Trophoblast cell (in vitro differentiated cells and primary cell): ENCODE measurements at regions not wholly inside any gene's neighbourhood (a gene's known extent, or its start where the extent isn't known, plus 50 kb on each side); places are given as distances from the start of the nearest gene placed in this dataset.
"Not testable (repeated sequence)": the region's sequence is repeated elsewhere in the genome, so short reads cannot be mapped to it uniquely, and the experiment has no call there.

ENCODE experiments used
- DNase-seq, 2 donors: peaks; one replicate each; pipeline ENCODE4 v3.0.0-alpha.2; 2016
- H2AFZ ChIP-seq: 2 replicates; pipeline ENCODE4 v1.6.1; 2013; ENCODE audit warnings: low read length, moderate library complexity, mild to moderate bottlenecking; ENCODE audit not compliant: insufficient read depth, poor library complexity
- H2AK5ac ChIP-seq: 2 replicates; pipeline ENCODE4 v1.6.1; 2013; ENCODE audit warnings: mild to moderate bottlenecking, low read length
- H2BK120ac ChIP-seq: 2 replicates; pipeline ENCODE4 v1.6.1; 2013; ENCODE audit warnings: low read length, mild to moderate bottlenecking, moderate library complexity; ENCODE audit not compliant: insufficient read depth, poor library complexity
- H2BK12ac ChIP-seq: 2 replicates; pipeline ENCODE4 v1.6.1; 2013; ENCODE audit warnings: mild to moderate bottlenecking, low read length, moderate library complexity
- H2BK5ac ChIP-seq: 2 replicates; pipeline ENCODE4 v1.6.1; 2013; ENCODE audit warnings: low read length, low read depth, moderate library complexity, mild to moderate bottlenecking; ENCODE audit not compliant: poor library complexity
- H3K14ac ChIP-seq: 2 replicates; pipeline ENCODE4 v1.6.1; 2013; ENCODE audit warnings: mild to moderate bottlenecking, low read length
- H3K18ac ChIP-seq: 2 replicates; pipeline ENCODE4 v1.6.1; 2013; ENCODE audit warnings: mild to moderate bottlenecking, low read length
- H3K23ac ChIP-seq: 2 replicates; pipeline ENCODE4 v1.6.1; 2013; ENCODE audit warnings: low read length
- H3K27ac ChIP-seq: 2 replicates; pipeline ENCODE4 v1.5.1; 2013; ENCODE audit warnings: low read depth, mild to moderate bottlenecking, inconsistent platforms, low read length, moderate library complexity
- H3K27me3 ChIP-seq: 2 replicates; pipeline ENCODE4 v1.6.1; 2013; ENCODE audit warnings: inconsistent platforms, mild to moderate bottlenecking, low read length, moderate library complexity; ENCODE audit not compliant: insufficient read depth
- H3K36me3 ChIP-seq, 2 experiments: 1 replicate in 1 of 2; 2 replicates in 1 of 2; pipeline ENCODE4 v1.6.1; 2013; ENCODE audit warnings: low read length in 2 of 2, mild to moderate bottlenecking in 2 of 2, moderate library complexity in 1 of 2; ENCODE audit not compliant: insufficient read depth in 2 of 2, control insufficient read depth in 1 of 2
- H3K4ac ChIP-seq: 2 replicates; pipeline ENCODE4 v1.6.1; 2013; ENCODE audit warnings: low read depth, mild to moderate bottlenecking, low read length, moderate library complexity
- H3K4me1 ChIP-seq, 2 experiments: 1 replicate in 1 of 2; 2 replicates in 1 of 2; pipeline ENCODE4 v1.6.1; 2013; ENCODE audit warnings: low read length in 2 of 2, mild to moderate bottlenecking in 2 of 2, moderate library complexity in 1 of 2; ENCODE audit not compliant: insufficient read depth in 2 of 2, control insufficient read depth in 1 of 2
- H3K4me2 ChIP-seq: 2 replicates; pipeline ENCODE4 v1.6.1; 2013; ENCODE audit warnings: inconsistent platforms, mild to moderate bottlenecking, low read length, moderate library complexity
- H3K4me3 ChIP-seq: 2 replicates; pipeline ENCODE4 v1.5.1; 2013; ENCODE audit warnings: mild to moderate bottlenecking, low read depth, low read length, inconsistent platforms
- H3K79me1 ChIP-seq: one replicate; pipeline ENCODE4 v1.6.1; 2013; ENCODE audit warnings: low read length
- H3K79me2 ChIP-seq: 2 replicates; pipeline ENCODE4 v1.6.1; 2013; ENCODE audit warnings: low read length, mild to moderate bottlenecking; ENCODE audit not compliant: control insufficient read depth, insufficient read depth, poor library complexity
- H3K9ac ChIP-seq: 2 replicates; pipeline ENCODE4 v1.6.1; 2013; ENCODE audit warnings: mild to moderate bottlenecking, low read length
- H3K9me3 ChIP-seq: 2 replicates; pipeline ENCODE4 v1.6.1; 2013; ENCODE audit warnings: low read depth, mild to moderate bottlenecking, control low read depth, inconsistent platforms, low read length; ENCODE audit not compliant: insufficient read depth
- H4K12ac ChIP-seq: 2 replicates; pipeline ENCODE4 v1.6.1; 2013; ENCODE audit warnings: low read depth, mild to moderate bottlenecking, low read length, moderate library complexity
- H4K8ac ChIP-seq: 2 replicates; pipeline ENCODE4 v1.6.1; 2013; ENCODE audit warnings: low read depth, mild to moderate bottlenecking, low read length, moderate library complexity
- H4K91ac ChIP-seq: one replicate; pipeline ENCODE4 v1.6.1; 2013; ENCODE audit warnings: low read depth, mild to moderate bottlenecking, low read length, moderate library complexity
- WGBS: extraction: QIAGEN DNeasy Blood & Tissue Kit; methylation state at CpG from one replicate; pipeline ENCODE4 v1.1.7; 2013; ENCODE audit warnings: missing lambda C conversion rate; ENCODE audit not compliant: insufficient read length, insufficient coverage; ENCODE audit errors: extremely low coverage; 5-methylcytosine and 5-hydroxymethylcytosine counted together

GRCh38 chr12:9424175-9424740, 183.5 kb downstream of the KLRB1 start:
- H3K36me3 ChIP-seq, H3K79me2 ChIP-seq, H3K9me3 ChIP-seq, H4K12ac ChIP-seq, H3K27me3 ChIP-seq, H3K27ac ChIP-seq, H2BK5ac ChIP-seq, H3K23ac ChIP-seq, H3K79me1 ChIP-seq, H2AK5ac ChIP-seq, H3K18ac ChIP-seq, H3K9ac ChIP-seq, H3K4ac ChIP-seq, H3K4me1 ChIP-seq, H2BK12ac ChIP-seq, H2BK120ac ChIP-seq, H3K4me2 ChIP-seq, H4K8ac ChIP-seq, DNase-seq, H2AFZ ChIP-seq, H4K91ac ChIP-seq, H3K14ac ChIP-seq, H3K4me3 ChIP-seq: not testable (repeated sequence)
- no CpG with 5 or more reads among the region's 9 CpGs for WGBS

GRCh38 chr12:9422689-9423088, 185.0 kb downstream of the KLRB1 start:
- not testable (repeated sequence) for H3K4me1 ChIP-seq, H3K9me3 ChIP-seq, H2BK12ac ChIP-seq, H4K91ac ChIP-seq, H2BK5ac ChIP-seq, H2AK5ac ChIP-seq, H2AFZ ChIP-seq, H3K9ac ChIP-seq, H3K23ac ChIP-seq, DNase-seq, H3K18ac ChIP-seq, H4K12ac ChIP-seq, H3K14ac ChIP-seq, H3K79me1 ChIP-seq, H3K4ac ChIP-seq, H3K36me3 ChIP-seq, H2BK120ac ChIP-seq, H3K4me2 ChIP-seq, H3K27me3 ChIP-seq, H3K27ac ChIP-seq, H3K4me3 ChIP-seq, H3K79me2 ChIP-seq, H4K8ac ChIP-seq
- WGBS = no CpG with 5 or more reads among the region's 2 CpGs

GRCh38 chr12:9421520-9422086, 186.1 kb downstream of the KLRB1 start:
- H2AK5ac ChIP-seq, H2BK12ac ChIP-seq, H3K4me1 ChIP-seq, H3K79me1 ChIP-seq, H2AFZ ChIP-seq, H4K12ac ChIP-seq, H2BK5ac ChIP-seq, H4K8ac ChIP-seq, H3K4me2 ChIP-seq, H3K9me3 ChIP-seq, H3K9ac ChIP-seq, H3K4ac ChIP-seq, H3K27me3 ChIP-seq, H4K91ac ChIP-seq, H2BK120ac ChIP-seq, H3K14ac ChIP-seq, DNase-seq, H3K27ac ChIP-seq, H3K36me3 ChIP-seq, H3K18ac ChIP-seq, H3K79me2 ChIP-seq, H3K23ac ChIP-seq, H3K4me3 ChIP-seq: not testable (repeated sequence)
- no CpG with 5 or more reads among the region's 18 CpGs for WGBS

- not testable (repeated sequence) for DNase-seq, H3K4ac ChIP-seq
Measured at GRCh38 chr12:9420817-9421519, 186.7 kb downstream of the KLRB1 start.

More at GRCh38 chr12:9420817-9421519, 186.7 kb downstream of the KLRB1 start:
- H3K9me3 ChIP-seq, H2AFZ ChIP-seq, H2BK5ac ChIP-seq, H2BK12ac ChIP-seq, H3K4me2 ChIP-seq, H3K23ac ChIP-seq, H3K4me1 ChIP-seq, H4K12ac ChIP-seq, H2BK120ac ChIP-seq, H3K14ac ChIP-seq, H3K79me1 ChIP-seq, H3K9ac ChIP-seq, H4K8ac ChIP-seq, H3K79me2 ChIP-seq, H3K18ac ChIP-seq, H2AK5ac ChIP-seq, H3K36me3 ChIP-seq, H4K91ac ChIP-seq, H3K4me3 ChIP-seq, H3K27me3 ChIP-seq, H3K27ac ChIP-seq: not testable (repeated sequence)
- no CpG with 5 or more reads among the region's 21 CpGs for WGBS
